IPS DF 4.7 (cell line): ENCODE measurements at regions not wholly inside any gene's neighbourhood (a gene's known extent, or its start where the extent isn't known, plus 50 kb on each side); places are given as distances from the start of the nearest gene placed in this dataset.
A peak's percentile ranks its signal among the peaks of the same experiment; 100 is the strongest.

ENCODE experiments used
- DNase-seq: peaks from one replicate; pipeline ENCODE4 v3.0.0-alpha.2; 2013; ENCODE audit warnings: low spot score; ENCODE audit errors: extremely low read depth

DNA sequence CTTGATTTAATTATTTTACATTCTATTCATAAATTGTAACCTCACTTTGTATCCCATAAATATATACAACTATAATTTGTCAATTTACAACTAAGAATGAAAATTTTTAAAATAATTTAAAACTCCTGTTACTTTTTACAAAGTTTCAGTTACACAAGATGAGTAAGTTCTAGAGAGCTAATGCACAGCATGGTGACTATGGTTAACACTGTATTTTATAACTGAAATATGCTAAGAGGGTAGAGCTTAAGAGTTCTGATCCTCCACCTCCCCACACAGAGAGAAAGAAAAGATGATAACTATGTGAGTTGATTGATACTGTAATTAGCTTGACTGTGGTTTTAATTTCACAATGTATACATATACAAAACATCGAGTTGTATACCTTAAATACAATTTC is 412.5 kb upstream of the DDI1 start:
- no peak for DNase-seq

DNA sequence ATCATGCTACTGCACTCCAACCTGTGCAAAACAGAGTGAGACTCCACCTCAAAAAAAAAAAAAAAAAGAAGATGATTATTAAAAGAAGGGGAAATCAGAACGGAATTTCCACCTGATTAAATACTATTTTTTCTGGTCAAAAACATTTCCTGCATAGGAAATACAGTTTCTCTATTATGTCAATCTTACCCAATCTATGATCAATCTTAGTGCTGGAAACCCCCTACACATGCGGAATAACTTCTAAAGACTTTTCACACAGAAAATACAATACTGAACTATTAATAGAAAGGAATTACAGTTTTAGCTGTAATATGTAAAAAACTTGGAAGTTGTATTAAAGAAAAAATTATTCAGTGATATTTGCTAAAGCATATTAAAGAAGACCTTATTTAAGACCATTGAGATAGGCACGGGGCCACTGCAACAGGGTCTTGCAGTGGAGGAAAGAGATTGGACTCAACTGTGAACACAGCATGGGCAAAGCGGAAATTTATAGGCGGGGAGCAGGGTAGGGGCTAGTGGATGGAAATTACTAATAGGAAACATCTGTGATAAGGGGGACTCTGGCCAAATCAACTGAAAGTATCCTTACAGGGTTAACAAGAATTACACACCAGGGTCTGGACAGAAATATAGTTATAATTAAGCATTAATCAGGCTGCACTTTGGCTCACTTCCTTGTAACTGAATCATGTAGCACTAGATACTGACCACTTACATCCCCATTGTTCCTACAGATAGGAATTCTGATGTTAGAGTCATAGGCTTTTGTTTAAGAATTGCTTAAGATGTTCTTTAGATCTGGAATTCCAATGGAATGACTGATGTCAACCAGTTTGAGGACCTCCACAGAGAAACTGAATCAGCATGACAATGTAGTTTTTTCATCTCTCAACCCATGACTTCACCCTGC is 411.5 kb upstream of the DDI1 start:
- no peak for DNase-seq

GRCh38 chr11:103625624-103625965 is 410.8 kb upstream of the DDI1 start:
- no peak for DNase-seq

DNA sequence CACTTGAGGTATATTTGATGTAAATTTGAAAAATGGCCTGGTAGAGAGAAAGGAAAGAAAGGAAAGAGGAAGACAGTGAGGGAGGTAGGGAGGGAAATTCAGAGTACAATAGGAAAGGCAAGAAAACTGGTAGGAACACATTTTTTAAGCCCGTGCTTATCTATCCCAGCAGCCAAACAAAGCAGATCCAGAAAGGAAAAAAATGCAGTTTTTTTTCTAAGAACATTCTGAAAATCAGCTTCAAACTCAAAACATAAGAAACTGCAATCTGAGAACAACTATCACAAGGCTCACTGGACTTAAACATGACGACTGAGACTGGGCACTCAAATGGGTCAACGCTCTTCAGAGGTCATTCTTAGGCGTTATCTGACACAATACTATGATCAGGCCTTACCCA is 408.3 kb upstream of the DDI1 start:
- DNase-seq = no peak

- DNase-seq = no peak
Observed at GRCh38 chr11:103631841-103632240, 404.6 kb upstream of the DDI1 start.

DNA sequence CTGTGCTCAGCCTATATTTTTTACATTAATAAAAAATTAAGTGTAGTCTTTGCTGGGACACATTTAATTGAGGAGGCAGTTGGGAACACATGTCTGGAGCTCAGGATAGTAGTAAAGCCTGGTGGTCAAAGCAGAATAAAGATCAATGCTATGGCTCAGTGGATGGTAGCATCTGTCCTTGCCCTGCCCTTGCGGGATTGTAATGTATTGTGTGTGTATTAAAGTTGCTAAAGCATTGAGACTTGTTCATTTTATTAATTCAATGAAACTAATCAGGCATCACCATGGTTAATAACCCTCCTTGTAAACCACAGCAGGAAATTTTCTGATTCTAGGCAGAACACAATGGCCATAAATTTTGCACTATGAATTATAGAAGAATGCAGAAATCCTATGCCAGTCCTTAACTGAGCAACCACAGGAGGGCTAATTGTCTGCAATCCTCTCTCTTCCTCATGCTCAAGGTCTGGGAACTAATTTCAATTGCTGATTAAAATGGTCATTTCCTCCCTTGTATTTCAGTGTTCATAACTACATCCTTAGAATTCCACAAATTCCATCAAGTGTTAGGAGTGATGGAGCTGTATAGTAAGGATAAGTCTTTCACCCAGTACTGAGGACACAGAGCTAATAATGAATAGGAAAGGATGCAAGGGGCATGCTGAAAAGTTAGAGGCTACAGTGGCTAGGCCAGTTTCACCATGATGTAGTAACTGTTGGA is 403.2 kb upstream of the DDI1 start:
- peak; percentile 56 for DNase-seq

DNA sequence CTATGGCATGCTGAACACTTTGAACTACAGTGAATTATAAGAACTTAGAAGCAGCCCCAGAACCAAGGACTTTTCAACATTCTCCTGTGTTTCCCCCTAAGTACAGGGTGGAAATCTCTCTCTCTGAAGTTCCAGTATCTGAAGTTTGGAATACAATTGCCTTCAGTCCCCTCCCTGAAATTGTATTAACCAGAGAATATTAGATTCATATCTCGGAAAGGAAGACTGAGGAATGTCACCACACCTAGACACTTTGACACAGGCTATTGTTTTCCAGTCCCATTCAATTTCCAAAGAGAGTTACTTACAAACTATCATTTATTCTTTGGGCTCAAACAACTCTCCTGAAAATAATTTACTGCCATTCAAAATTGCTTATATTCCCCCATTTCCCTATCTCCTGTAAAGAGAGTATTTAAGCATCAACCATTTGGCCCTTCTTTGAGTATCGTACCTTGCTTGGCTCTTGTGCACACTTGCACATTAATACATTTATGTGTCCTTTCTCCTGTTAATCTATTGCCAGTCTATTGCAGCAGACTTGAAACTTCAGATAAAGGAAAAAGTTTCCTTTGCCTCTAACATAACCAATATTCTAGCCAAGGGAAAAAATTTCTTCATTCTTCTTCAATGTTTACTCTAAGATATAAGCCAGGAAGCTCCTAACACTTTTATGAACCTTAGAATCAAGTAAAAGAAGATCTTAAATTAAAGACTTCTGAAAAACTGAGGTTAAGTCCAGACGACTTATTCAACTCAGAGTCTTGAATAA is 402.4 kb upstream of the DDI1 start:
- DNase-seq = no peak

DNA sequence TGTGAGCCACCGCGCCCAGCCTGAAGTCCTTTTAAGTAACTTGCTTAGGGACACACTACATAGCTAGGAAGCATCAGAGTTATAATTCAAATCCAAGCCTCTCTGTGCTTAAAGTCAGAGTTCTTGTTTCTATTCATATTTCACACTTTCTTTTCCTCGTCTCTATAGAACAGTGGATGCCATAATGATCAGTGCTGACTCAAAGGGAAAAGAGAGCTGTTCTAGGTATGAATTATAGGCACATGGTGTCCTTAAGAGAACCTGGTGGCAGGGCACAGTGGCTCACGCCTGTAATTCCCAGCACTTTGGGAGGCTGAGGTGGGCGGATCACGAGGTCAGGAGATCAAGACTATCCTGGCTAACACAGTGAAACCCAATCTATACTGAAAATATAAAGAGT is 400.2 kb upstream of the DDI1 start:
- no peak for DNase-seq

GRCh38 chr11:103637295-103637694 is 399.1 kb upstream of the DDI1 start:
- DNase-seq = no peak

DNA sequence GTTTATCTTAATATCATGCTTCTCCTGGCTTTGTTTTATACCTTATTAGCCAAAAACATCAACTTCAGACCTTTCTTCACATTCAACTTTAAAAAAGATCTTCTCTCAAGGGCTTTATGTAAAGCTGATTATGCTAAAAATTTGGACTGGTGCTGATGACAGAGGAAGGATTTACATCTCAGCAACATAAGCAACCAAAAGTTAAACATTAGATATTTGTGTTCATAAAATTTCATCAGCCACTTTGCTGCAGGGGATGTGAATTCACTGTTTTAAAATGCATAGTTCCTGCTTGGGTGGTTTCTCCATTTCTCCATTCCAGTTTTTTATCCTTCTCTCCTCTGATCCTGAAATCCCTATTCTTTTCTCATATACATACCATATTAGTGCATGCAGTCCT is 398.6 kb upstream of the DDI1 start:
- no peak for DNase-seq

DNA sequence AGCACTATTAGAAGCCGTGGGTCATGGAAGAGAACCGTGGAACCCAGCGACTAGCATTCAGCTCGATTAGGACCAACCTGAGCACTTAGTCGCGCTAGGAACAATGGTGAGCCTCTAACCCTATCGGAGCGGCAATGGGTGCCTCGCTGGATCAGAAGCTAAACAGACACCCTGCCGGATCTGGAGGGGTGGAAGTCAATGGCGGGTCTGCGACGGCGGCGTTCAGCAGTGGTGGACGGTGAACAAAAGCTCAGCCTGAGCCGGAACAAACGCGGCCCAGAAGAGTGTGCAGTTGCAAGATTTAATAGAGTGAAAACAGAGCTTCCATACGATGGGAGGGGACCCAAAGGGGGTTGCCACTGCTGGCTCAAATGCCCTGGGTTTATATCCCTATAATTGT is 391.8 kb upstream of the DDI1 start:
- DNase-seq = no peak

DNA sequence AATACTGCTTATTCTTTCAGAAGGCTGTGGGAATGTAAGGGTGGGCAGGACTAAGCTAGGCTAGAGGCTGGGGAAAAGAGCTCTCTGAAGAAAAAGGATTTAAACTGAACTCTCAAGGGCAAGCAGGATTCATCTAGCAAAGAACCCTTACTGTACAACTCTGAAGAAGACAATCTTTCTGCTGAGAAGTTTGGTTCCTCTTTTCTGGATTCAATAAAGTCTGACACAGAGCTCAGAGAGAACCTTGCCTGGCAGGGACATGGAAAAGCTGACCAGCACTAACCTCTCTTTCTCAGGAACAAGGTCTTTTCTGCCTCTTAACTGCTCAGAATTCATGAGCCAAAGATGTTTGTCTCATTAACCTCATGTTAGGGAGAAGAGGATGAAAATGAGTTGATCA is 388.4 kb upstream of the DDI1 start:
- no peak for DNase-seq

DNA sequence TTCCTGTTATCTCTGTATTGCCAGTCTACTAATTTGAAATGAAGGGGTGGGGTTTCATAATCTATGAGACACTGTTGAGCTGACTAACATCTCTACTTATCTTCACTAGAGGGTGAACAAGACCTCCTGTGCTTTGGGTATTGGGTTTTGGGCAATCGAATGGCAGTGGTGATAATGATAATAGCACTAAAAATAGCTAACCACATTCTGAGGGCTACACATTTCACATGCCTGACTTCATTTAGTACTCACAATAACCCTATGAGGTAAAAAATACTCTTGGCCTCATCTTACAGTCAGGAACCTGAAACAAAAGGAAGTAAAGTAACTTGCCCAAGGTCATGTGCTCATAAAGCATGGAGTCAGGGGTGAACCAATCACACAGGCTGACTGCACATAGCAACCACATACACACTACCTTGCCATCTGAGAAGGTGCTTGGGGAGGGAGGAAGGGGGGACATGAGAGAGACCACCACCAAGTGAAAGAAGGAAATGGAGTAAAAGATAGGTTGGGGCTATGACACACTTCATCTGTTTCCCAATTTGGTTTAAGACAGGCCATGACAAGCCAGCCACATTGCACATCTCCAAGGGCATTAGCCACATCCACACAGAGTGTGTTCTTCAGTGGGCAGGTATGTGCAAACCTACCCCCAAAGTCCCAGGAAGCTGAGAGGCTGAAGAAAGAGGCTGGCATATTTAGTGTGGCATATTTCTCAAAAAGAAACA is 387.6 kb upstream of the DDI1 start:
- no peak for DNase-seq

DNA sequence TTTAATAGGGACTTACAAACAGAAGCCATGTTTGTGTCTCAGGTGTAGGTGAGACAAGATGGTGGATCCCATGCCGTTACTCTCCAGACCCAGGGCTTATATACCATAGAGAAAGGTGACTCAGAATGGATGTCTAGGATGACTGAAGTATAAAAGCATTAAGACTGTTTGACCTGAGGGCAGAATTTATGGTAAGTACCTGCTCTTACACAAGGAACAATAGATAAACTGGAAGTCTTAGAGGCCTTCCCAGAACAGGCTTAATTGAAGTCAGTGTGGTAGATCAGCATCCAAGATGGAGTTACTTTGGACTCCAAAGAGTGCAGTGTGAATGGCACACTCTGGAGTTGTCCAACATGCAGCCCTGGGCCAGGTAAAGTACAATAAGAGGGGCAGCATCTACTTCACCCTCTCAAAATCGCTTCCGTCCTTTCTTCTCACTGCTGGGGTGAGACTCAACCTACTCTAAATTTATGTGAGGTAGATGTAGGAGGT is 387.0 kb upstream of the DDI1 start:
- DNase-seq = no peak

DNA sequence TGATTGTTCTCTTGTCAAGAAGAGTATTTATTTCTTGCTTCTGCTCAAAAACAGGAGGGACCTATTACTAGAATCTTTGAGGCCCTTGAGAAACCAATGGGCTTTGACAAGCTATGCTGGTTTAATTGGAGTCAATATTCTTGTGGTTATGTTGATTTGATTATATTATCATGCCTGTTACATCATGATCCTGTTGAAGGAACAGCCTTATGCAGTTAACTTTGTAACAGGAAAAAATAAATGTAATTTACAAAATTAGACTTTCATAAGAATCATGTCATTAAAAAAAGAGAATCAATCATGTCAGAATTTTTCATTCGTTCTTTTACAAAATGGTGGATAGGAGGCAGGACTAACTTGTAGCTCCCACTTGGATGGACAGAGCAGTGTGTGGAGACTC is 386.1 kb upstream of the DDI1 start:
- DNase-seq = no peak

GRCh38 chr11:103651341-103651998 is 385.0 kb upstream of the DDI1 start:
- no peak for DNase-seq

- no peak for DNase-seq
Observed at GRCh38 chr11:103652013-103652412, 384.4 kb upstream of the DDI1 start.

GRCh38 chr11:103656382-103656781 is 380.1 kb upstream of the DDI1 start:
- no peak for DNase-seq

DNA sequence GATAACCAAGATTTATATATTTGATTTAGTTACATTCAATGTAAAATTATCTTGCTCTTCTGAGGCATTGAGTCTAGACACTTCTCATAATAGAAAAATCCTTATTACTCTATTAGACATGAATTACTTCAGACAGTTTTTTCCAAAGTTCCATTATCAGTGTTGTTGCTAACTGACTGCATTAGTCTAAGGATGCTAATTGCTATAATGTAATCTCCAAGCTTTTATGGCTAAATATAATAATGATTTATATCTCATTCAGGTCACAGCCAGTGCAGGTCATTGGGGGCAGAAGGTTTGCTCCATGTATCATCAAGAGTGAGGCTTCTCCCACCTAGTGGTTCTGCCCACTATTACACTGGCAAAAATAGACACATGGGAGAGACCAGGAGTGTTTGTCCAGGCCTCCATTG is 377.2 kb upstream of the DDI1 start:
- no peak for DNase-seq

GRCh38 chr11:103659743-103660142 is 376.7 kb upstream of the DDI1 start:
- no peak for DNase-seq

- DNase-seq = no peak
Observed at GRCh38 chr11:103661185-103661584, 375.3 kb upstream of the DDI1 start.
